ENCODE measurements at regions not wholly inside any gene's neighbourhood (a gene's known extent, or its start where the extent isn't known, plus 50 kb on each side); places are given as distances from the start of the nearest gene placed in this dataset.

DNA sequence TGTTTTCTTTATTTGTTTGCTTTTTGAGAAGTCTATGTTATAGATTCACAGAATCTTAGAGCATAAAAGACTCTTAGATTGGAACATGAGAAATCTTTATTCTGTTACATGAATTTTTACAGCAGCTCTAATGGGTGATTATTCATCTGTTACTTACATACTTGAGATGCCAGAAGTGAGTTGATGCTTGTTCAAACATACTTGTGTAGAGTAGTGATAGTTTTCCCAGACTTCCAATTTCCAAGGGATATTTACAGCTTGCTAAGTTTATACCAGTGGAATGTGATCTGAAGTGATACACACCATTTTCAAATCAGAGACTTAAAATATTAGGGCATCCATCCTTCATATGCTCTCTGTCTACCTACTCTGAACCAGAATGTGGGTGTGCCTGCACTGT lies 252.9 kb upstream of the SMIM31 start:
- CTCF ChIA-PET = no interaction called here
- H3K27ac Mint-ChIP-seq = no peak overlapping the region
- no peaks in the 10 kb centered on the region for H3K4me1 Mint-ChIP-seq
- H3K4me3 Mint-ChIP-seq = no peak overlapping the region
- H3K27me3 Mint-ChIP-seq = no peaks in the 10 kb centered on the region
- intact Hi-C loops (cut with DNase I, micrococcal nuclease) = no loop called here
- POLR2A ChIA-PET = no interaction called here
- ATAC-seq (no peak), DNase-seq (no peak)
- H3K9me3 Mint-ChIP-seq (ENCODE audit: low read depth) = no peaks in the 10 kb centered on the region
- no peaks in the 10 kb centered on the region for H3K36me3 Mint-ChIP-seq (ENCODE audit: low read depth)

DNA sequence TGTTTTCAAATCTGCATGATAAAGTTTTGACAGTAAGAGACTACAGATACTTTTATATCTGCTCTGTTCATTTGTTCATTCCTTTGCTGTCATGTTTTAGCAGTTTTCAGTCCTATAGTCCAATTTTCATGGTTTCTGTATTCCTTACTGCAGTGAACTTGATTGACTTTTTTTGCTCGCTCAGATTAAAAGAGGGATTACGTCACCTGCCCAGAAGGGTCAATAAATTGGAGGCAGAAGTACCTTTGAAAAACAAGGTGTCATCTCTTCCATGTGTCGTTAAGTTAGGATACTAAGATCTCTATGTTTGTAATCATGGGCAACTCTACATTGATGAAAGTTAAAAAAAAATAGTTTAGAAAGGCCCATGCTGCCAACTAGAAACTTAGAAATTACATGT lies 250.1 kb upstream of the SMIM31 start:
- Mint-ChIP-seq H3K27ac (no peak overlapping the region), H3K4me3 (no peak overlapping the region), H3K27me3 (no peaks in the 10 kb centered on the region), H3K4me1 (no peaks in the 10 kb centered on the region), H3K36me3 (ENCODE audit: low read depth) (no peaks in the 10 kb centered on the region), H3K9me3 (ENCODE audit: low read depth) (no peaks in the 10 kb centered on the region)
- ATAC-seq = no peak
- DNase-seq = no peak
- CTCF ChIA-PET = no interaction called here
- POLR2A ChIA-PET = no interaction called here
- intact Hi-C loops (cut with DNase I, micrococcal nuclease) = no loop called here

DNA sequence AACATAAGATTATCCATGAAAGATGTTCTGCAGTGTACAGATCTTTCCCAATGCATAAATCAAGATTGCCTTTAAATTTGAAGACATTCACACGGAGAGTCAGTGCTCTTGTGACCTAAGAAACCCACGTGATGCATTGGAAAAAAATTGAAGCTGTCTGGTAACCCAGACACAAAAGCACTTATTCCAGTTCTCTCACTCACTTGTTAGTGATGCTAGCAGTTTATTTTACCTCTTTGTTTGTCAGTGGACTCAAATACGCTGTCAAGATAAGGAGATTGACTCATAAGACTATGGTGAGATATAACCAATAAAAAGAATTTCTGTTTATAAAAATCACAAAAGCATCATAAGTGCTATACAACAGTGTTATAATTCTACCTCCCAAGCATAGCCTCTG lies 245.8 kb upstream of the SMIM31 start:
- Mint-ChIP-seq H3K9me3 (ENCODE audit: low read depth) (no peaks in the 10 kb centered on the region), H3K4me1 (no peaks in the 10 kb centered on the region), H3K27ac (no peak overlapping the region), H3K27me3 (no peaks in the 10 kb centered on the region), H3K36me3 (ENCODE audit: low read depth) (no peaks in the 10 kb centered on the region), H3K4me3 (no peak overlapping the region)
- ChIA-PET POLR2A (no interaction called here), CTCF (no interaction called here)
- ATAC-seq (no peak), DNase-seq (no peak)
- intact Hi-C loops (cut with DNase I, micrococcal nuclease) = no loop called here

DNA sequence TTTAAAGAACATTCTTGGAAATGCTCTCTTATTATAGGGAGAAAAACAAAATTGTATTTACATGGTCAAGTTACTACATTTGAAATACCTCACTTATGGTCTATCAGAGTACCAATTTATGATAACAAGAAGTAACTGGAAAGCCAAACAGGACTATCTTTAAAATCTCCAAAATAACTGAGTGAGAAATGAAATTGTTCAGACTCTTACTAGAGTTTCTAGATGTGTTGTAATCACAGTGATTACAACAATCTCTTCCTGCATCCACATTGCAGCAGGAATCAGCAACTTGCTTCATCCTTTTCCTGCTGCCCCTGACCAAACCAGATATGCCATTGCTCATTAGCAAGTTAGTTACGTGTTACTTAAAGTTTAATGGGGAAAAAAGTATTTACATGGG lies 245.2 kb upstream of the SMIM31 start:
- Mint-ChIP-seq H3K4me1 (no peaks in the 10 kb centered on the region), H3K27me3 (no peaks in the 10 kb centered on the region), H3K4me3 (no peak overlapping the region), H3K36me3 (ENCODE audit: low read depth) (no peaks in the 10 kb centered on the region), H3K27ac (no peak overlapping the region), H3K9me3 (ENCODE audit: low read depth) (no peaks in the 10 kb centered on the region)
- POLR2A ChIA-PET = no interaction called here
- CTCF ChIA-PET = no interaction called here
- DNase-seq (no peak), ATAC-seq (no peak)
- intact Hi-C loops (cut with DNase I, micrococcal nuclease) = no loop called here

DNA sequence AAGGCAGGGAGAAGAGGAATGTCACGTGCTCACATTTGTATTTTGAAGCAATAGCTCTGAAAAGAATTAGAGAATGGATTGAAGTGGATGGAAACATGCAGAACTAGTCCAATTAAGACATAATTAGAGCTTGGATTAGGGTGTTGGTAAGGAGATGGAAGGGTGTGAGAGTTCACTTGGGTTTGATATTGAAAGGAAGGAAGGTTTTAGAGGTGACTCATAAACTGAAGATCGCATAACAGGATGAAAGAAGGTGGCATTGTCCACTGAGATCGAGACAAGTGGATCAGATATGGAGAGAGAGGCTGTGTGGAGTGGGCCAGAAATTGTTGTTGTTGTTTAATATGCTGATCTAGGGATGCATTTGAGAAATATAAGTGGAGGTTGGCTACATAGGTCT lies 244.0 kb upstream of the SMIM31 start:
- intact Hi-C loops (cut with DNase I, micrococcal nuclease) = no loop called here
- ChIA-PET POLR2A (no interaction called here), CTCF (interaction anchor here (0.6 kb wide), 1 partner anchor 15 kb away, joined by 6 read pairs; no protein-coding TSS in a partner anchor)
- ATAC-seq (no peak), DNase-seq (no peak)
- no peak overlapping the region for H3K27ac Mint-ChIP-seq
- no peak overlapping the region for H3K4me3 Mint-ChIP-seq
- H3K36me3 Mint-ChIP-seq (ENCODE audit: low read depth) = no peaks in the 10 kb centered on the region
- no peaks in the 10 kb centered on the region for H3K27me3 Mint-ChIP-seq
- no peaks in the 10 kb centered on the region for H3K4me1 Mint-ChIP-seq
- no peaks in the 10 kb centered on the region for H3K9me3 Mint-ChIP-seq (ENCODE audit: low read depth)

DNA sequence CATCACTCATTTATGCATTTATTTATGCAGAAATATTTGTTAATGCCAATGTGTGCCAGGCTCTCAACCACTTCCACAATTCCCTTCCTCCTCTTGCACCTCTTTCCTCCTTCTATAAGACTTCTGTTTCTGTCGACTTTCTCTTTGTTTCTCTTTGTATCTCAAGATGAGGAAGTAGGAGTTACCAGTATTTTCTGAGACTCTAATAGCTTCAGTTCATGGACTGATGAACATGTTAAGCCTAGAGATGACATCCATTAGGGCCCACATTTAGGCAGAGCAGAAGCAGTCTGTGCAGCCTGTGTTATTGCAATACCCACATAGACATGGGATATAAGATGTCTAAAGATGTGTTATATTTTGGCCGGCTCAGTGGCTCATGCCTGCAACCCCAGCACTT lies 241.8 kb upstream of the SMIM31 start:
- no peaks in the 10 kb centered on the region for H3K9me3 Mint-ChIP-seq (ENCODE audit: low read depth)
- ChIA-PET CTCF (no interaction called here), POLR2A (no interaction called here)
- DNase-seq (no peak), ATAC-seq (no peak)
- no peak overlapping the region for H3K27ac Mint-ChIP-seq
- H3K27me3 Mint-ChIP-seq = no peaks in the 10 kb centered on the region
- no peak overlapping the region for H3K4me3 Mint-ChIP-seq
- H3K4me1 Mint-ChIP-seq = no peaks in the 10 kb centered on the region
- no peaks in the 10 kb centered on the region for H3K36me3 Mint-ChIP-seq (ENCODE audit: low read depth)
- intact Hi-C loops (cut with DNase I, micrococcal nuclease) = no loop called here

DNA sequence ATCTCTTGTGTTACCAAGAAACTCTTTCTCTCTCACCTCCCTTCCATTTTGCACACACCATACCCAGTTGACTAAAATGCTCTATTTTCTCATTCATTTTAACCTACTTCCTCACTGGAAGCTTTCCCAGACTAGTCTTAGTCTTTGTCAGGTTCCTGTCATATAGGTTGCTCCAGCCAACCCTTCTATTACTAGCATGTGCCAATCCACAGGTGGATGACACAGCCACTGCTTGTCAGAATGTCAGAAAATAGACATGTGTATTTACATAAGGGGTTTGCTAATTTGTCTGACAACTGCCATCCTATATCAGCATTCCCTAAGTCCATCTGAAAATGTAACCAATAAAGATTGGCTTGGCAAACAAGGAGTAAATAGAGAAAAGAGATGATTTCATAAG lies 239.2 kb upstream of the SMIM31 start:
- Mint-ChIP-seq H3K27me3 (no peaks in the 10 kb centered on the region), H3K4me1 (no peaks in the 10 kb centered on the region), H3K4me3 (no peak overlapping the region), H3K36me3 (ENCODE audit: low read depth) (no peaks in the 10 kb centered on the region), H3K9me3 (ENCODE audit: low read depth) (no peaks in the 10 kb centered on the region), H3K27ac (no peak overlapping the region)
- no peak for DNase-seq
- POLR2A ChIA-PET = no interaction called here
- CTCF ChIA-PET = interaction anchor here (0.6 kb wide), 1 partner anchor 139 kb away, joined by 3 read pairs; no protein-coding TSS in a partner anchor
- ATAC-seq = no peak
- intact Hi-C loops (cut with DNase I, micrococcal nuclease) = no loop called here

DNA sequence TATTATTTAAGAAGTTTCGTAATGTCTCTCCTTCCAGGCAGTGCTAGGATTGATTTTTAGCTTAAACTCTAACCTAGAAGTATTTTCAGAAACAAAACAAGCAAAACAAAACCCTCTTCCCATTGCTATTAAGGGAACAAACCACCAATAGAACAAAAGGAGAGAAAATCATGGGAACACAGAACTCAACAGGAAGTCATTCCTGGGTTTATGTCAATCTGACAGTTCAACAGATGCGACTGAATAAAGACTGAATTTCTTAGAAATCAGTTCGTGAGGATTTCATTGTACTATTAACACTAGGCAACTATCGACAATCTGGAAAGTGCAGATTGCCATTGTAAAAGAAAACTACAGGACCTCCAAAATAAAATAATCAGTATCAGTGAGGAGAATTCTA lies 229.1 kb upstream of the SMIM31 start:
- H3K36me3 Mint-ChIP-seq (ENCODE audit: low read depth) = no peaks in the 10 kb centered on the region
- ChIA-PET CTCF (interaction anchor here (0.7 kb wide), 1 partner anchor 15 kb away, joined by 6 read pairs; no protein-coding TSS in a partner anchor), POLR2A (no interaction called here)
- H3K27me3 Mint-ChIP-seq = no peaks in the 10 kb centered on the region
- intact Hi-C loops (cut with DNase I, micrococcal nuclease) = no loop called here
- H3K27ac Mint-ChIP-seq = no peak overlapping the region
- H3K4me1 Mint-ChIP-seq = no peaks in the 10 kb centered on the region
- DNase-seq (no peak), ATAC-seq (no peak)
- no peaks in the 10 kb centered on the region for H3K9me3 Mint-ChIP-seq (ENCODE audit: low read depth)
- H3K4me3 Mint-ChIP-seq = no peak overlapping the region

DNA sequence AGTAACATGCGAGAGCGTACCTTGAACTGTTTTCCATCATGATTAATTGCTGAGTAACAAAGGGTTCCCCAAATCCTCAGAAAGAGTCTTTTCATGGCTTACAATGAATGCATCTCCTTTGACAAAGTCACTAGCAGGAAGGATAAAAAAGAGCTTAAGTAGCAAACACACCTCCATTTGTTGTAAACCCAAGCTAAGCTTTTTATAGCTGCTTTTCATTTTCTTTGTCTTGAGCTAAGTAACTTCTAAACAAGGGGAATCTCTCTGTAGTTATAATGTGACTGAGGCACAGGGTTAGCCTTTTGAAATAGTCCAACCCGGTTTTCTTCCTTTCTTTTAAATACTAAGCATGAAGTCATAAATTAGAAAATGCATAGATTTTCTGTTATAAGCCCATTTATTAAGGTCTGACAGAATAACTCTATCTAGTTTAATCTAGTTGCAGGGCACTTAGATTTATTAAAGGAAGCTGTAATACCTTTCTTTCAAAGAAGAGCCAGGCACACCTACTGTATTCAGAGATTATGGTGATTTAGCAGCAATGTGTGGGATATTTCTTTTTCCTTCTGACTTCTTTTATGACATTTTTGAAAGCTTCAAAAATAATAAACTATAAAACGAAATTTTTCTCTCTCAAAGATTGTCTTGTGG lies 226.9 kb upstream of the SMIM31 start:
- Mint-ChIP-seq H3K36me3 (ENCODE audit: low read depth) (no peaks in the 10 kb centered on the region), H3K27me3 (no peaks in the 10 kb centered on the region), H3K4me1 (no peaks in the 10 kb centered on the region), H3K9me3 (ENCODE audit: low read depth) (no peaks in the 10 kb centered on the region), H3K4me3 (no peak overlapping the region), H3K27ac (no peak overlapping the region)
- ChIA-PET CTCF (no interaction called here), POLR2A (no interaction called here)
- ATAC-seq (no peak), DNase-seq (no peak)
- intact Hi-C loops (cut with DNase I, micrococcal nuclease) = no loop called here

DNA sequence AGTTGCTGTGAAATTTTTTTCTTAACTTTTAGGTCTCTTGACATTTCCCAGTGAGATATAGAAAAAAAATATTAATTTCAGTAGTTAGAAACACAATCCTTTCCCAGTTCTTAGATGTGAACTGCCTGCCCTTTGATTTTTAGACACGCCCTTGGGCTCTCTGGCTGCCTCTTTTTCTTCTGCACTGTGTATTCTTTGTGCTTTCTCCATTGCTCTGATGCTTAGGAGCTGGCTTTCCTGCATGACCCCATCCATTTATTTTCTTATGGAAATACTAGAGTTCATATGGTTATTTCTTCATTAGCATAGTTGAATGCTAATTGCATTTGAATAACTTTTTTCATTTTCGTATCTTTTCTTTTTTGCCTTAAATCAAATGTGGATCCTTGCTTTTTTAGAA lies 224.9 kb upstream of the SMIM31 start:
- no peaks in the 10 kb centered on the region for H3K4me1 Mint-ChIP-seq
- H3K27ac Mint-ChIP-seq = no peak overlapping the region
- no peaks in the 10 kb centered on the region for H3K27me3 Mint-ChIP-seq
- CTCF ChIA-PET = interaction anchor here (0.7 kb wide), 1 partner anchor 44 kb away, joined by 3 read pairs; no protein-coding TSS in a partner anchor
- ATAC-seq (no peak), DNase-seq (no peak)
- H3K36me3 Mint-ChIP-seq (ENCODE audit: low read depth) = no peaks in the 10 kb centered on the region
- H3K9me3 Mint-ChIP-seq (ENCODE audit: low read depth) = no peaks in the 10 kb centered on the region
- POLR2A ChIA-PET = no interaction called here
- no peak overlapping the region for H3K4me3 Mint-ChIP-seq
- intact Hi-C loops (cut with DNase I, micrococcal nuclease) = no loop called here

DNA sequence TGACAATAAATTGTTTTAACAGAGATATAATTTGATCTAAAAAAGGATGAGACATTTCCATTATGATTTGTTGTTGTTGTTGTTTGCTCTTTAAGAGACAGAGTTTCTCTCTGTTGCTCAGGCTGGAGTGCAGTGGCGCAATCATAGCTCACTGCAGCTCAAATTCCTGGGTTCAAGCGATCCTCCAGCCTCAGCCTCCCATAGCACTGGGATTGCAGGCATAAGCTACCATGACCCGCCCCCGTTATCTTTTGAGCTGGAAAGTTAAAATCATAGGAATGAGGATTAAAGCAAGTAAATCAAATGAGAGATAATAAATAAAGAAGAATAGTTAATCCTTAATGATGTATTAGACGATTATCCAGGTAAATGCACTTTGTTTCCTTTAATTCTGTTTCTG lies 224.4 kb upstream of the SMIM31 start:
- H3K27me3 Mint-ChIP-seq = no peaks in the 10 kb centered on the region
- H3K9me3 Mint-ChIP-seq (ENCODE audit: low read depth) = no peaks in the 10 kb centered on the region
- no peak overlapping the region for H3K27ac Mint-ChIP-seq
- ATAC-seq (no peak), DNase-seq (no peak)
- no peak overlapping the region for H3K4me3 Mint-ChIP-seq
- no peaks in the 10 kb centered on the region for H3K4me1 Mint-ChIP-seq
- POLR2A ChIA-PET = no interaction called here
- CTCF ChIA-PET = no interaction called here
- intact Hi-C loops (cut with DNase I, micrococcal nuclease) = no loop called here
- H3K36me3 Mint-ChIP-seq (ENCODE audit: low read depth) = no peaks in the 10 kb centered on the region

DNA sequence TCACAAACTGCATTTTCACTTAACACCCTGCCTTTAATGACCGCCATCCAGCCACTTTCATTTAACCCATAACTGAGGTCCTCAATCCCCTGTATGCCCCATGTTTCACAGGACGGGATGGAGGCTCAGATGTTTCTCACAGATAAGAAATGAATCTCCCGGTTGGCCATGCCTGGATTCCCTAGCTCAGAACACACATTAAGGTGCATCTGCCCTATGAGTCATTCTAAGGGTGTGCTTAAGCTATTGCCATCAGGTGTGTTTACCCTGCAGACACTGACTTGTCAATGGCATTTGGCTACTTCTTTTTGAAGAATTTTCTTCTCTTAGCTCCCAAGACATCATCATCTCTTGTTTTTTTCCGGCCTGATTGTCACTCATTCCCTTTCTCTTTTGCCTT lies 222.6 kb upstream of the SMIM31 start:
- Mint-ChIP-seq H3K27me3 (no peaks in the 10 kb centered on the region), H3K9me3 (ENCODE audit: low read depth) (no peaks in the 10 kb centered on the region), H3K36me3 (ENCODE audit: low read depth) (no peaks in the 10 kb centered on the region), H3K4me1 (no peaks in the 10 kb centered on the region), H3K4me3 (no peak overlapping the region), H3K27ac (no peak overlapping the region)
- ATAC-seq (no peak), DNase-seq (no peak)
- ChIA-PET CTCF (no interaction called here), POLR2A (no interaction called here)
- intact Hi-C loops (cut with DNase I, micrococcal nuclease) = no loop called here

DNA sequence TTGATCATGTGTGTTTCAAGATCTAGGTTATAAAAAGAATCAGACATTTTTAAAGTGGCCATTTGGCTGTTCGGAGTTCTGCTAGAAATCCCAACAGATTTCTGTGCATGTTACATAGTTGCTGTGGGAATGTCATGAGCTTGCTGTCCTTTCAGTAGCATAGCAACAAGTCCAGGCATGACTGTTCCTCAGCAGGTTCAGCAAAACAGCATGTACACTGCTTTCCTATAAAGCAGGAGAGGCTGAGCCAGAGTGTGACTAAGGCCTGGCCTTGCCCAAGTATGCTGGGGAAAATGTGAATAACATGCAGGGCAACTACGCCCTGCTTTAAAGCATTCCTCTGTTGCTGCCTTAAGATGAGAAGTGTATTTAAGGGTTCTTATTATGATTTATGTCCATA lies 217.1 kb upstream of the SMIM31 start:
- no peaks in the 10 kb centered on the region for H3K27me3 Mint-ChIP-seq
- no peak overlapping the region for H3K4me3 Mint-ChIP-seq
- POLR2A ChIA-PET = no interaction called here
- DNase-seq (no peak), ATAC-seq (no peak)
- CTCF ChIA-PET = no interaction called here
- peaks cover 7% of the 10 kb centered on the region for H3K9me3 Mint-ChIP-seq (ENCODE audit: low read depth)
- intact Hi-C loops (cut with DNase I, micrococcal nuclease) = no loop called here
- no peaks in the 10 kb centered on the region for H3K4me1 Mint-ChIP-seq
- no peaks in the 10 kb centered on the region for H3K36me3 Mint-ChIP-seq (ENCODE audit: low read depth)
- H3K27ac Mint-ChIP-seq = no peak overlapping the region
